ENCODE measurements at regions not wholly inside any gene's neighbourhood (a gene's known extent, or its start where the extent isn't known, plus 50 kb on each side); places are given as distances from the start of the nearest gene placed in this dataset.

DNA sequence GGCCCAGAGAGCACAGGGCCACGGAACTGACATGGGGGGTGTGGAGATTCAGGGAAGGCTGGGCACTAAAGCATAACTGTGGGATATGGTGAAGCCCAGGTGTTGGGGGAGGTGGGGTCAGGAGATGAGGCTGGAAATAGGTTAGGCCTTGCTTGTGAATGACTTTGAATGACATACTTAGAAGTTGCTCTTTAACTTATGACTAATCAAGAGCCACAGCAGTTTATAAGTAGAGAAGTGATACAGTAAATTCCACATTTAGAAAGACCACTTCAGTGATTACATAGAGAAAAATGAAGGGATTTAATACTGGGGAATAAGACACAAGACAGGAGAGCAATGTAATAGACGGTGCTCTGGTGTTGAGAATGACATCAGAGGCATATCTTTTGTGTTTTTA is 120.8 kb upstream of the SEC61G start:
- no peaks in the 10 kb centered on the region for H3K36me3 ChIP-seq
- no peak overlapping the region for H3K27ac ChIP-seq
- H3K27me3 ChIP-seq = no peaks in the 10 kb centered on the region
- H3K4me1 ChIP-seq (ENCODE audit: insufficient read depth) = peaks cover 1% of the 10 kb centered on the region
- no peak overlapping the region for H3K4me3 ChIP-seq
- 87 to 97% (median 93%) methylated on average over 2 of the region's 2 CpGs for WGBS, 3 donors
- TF ChIP-seq EP300 (IDR thresholded peaks at IDR 0.05) = no peak
- TF ChIP-seq POLR2A (IDR thresholded peaks at IDR 0.05) = no peak
- TF ChIP-seq, protein P1, sequence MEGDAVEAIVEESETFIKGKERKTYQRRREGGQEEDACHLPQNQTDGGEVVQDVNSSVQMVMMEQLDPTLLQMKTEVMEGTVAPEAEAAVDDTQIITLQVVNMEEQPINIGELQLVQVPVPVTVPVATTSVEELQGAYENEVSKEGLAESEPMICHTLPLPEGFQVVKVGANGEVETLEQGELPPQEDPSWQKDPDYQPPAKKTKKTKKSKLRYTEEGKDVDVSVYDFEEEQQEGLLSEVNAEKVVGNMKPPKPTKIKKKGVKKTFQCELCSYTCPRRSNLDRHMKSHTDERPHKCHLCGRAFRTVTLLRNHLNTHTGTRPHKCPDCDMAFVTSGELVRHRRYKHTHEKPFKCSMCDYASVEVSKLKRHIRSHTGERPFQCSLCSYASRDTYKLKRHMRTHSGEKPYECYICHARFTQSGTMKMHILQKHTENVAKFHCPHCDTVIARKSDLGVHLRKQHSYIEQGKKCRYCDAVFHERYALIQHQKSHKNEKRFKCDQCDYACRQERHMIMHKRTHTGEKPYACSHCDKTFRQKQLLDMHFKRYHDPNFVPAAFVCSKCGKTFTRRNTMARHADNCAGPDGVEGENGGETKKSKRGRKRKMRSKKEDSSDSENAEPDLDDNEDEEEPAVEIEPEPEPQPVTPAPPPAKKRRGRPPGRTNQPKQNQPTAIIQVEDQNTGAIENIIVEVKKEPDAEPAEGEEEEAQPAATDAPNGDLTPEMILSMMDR (IDR thresholded peaks at IDR 0.05) = no peak
- intact Hi-C loops (cut with DNase I) = no loop called here
- no peaks in the 10 kb centered on the region for H3K9me3 ChIP-seq
- DNase-seq = no peak

DNA sequence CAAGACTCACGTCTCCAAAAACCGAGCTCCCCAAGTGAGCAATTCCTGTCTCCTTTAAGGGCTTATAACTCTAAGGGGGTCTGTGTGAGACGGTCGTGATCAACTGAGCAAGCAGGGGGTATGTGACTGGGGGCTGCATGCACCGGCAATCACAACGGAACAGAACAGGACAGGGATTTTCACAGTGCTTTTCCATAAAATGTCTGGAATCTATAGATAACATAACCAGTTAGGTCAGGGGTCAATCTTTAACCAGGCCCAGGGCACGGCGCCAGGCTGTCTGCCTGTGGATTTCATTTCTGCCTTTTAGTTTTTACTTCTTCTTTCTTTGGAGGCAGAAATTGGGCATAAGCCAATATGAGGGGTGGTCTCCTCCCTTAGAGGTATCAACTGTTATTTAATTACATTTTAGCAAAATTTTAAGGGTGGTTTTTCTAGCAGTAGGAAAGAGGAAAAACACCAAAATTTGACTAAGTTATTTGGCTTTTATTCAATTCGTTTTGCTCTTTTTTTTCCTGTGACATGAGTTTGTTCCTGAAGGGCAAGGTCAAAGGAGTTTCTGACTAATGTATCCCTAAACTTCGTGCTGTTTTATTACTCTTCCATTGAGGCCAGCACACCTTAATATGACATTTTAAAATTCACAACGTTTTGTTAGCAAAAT is 121.4 kb upstream of the SEC61G start:
- 70 to 75% (median 72%) methylated on average over 11 of the region's 11 CpGs for WGBS, 3 donors
- Histone ChIP-seq H3K36me3 (no peaks in the 10 kb centered on the region), H3K27ac (no peak overlapping the region), H3K9me3 (no peaks in the 10 kb centered on the region), H3K4me3 (no peak overlapping the region), H3K4me1 (ENCODE audit: insufficient read depth) (peaks cover 1% of the 10 kb centered on the region), H3K27me3 (no peaks in the 10 kb centered on the region)
- intact Hi-C loops (cut with DNase I) = no loop called here
- TF ChIP-seq POLR2A (IDR thresholded peaks at IDR 0.05) (no peak), EP300 (IDR thresholded peaks at IDR 0.05) (no peak)
- TF ChIP-seq, protein P1 (IDR thresholded peaks at IDR 0.05) = no peak
- no peak for DNase-seq

DNA sequence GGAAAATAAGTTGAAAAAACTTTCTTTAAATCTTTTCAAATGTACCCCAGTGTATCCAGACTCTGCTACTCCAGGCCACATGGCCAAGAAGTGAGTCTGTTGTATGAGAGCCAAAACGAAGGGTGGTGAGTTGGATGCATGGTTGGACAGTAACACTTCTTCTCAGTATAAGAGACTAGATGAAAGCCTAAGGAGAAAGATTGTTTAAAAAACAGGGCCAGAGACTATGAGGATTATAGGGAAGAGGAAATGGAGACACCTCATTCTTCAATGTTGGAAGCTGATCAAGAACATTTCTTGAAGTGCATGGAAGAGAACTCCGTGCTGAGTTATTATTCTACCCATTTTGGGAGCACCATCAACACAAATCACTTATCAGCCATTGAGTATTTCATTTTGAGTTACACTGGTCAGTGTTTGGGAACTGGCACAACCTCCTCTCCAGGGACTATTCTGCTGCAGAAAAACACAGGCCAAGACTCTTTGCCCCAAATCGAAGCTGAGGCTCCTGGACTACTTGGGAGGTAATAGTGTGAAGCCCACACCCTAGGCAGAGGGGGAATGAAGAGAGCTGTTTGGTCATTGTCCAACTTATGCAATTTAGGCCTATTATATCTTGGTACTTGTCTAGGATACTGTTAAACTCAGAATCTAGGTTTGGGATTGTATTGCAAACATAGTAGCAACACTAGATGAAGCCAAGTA is 123.0 kb upstream of the SEC61G start:
- Histone ChIP-seq H3K27me3 (no peaks in the 10 kb centered on the region), H3K4me3 (no peak overlapping the region), H3K4me1 (ENCODE audit: insufficient read depth) (peaks cover 1% of the 10 kb centered on the region), H3K27ac (no peak overlapping the region), H3K36me3 (no peaks in the 10 kb centered on the region), H3K9me3 (no peaks in the 10 kb centered on the region)
- no peak for TF ChIP-seq EP300 (IDR thresholded peaks at IDR 0.05)
- TF ChIP-seq POLR2A (IDR thresholded peaks at IDR 0.05) = no peak
- TF ChIP-seq, protein P1 (IDR thresholded peaks at IDR 0.05) = no peak
- 71 to 84% (median 79%) methylated on average over 3 of the region's 3 CpGs for WGBS, 3 donors
- no peak for DNase-seq
- intact Hi-C loops (cut with DNase I) = no loop called here

DNA sequence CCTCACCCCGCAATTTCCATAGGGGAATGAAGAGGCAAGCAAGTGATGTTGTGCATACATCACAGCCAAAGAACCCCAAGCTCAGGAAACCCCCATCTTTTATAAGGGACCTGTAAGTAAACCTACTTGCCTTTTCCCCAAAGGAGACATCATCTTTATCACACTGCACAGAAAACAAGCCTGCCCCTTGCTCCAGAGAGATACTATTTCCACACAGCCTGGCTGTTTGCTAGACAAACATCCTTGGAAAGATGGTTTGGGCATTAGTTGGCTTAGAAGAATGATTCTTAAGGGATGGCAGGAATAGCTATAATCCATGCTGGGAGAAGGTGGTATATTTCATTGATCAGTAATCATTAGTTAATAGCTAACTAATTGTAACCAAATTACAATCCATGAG is 123.7 kb upstream of the SEC61G start:
- Histone ChIP-seq H3K36me3 (no peaks in the 10 kb centered on the region), H3K4me3 (no peak overlapping the region), H3K27me3 (no peaks in the 10 kb centered on the region), H3K9me3 (no peaks in the 10 kb centered on the region), H3K27ac (no peak overlapping the region), H3K4me1 (ENCODE audit: insufficient read depth) (peaks cover 1% of the 10 kb centered on the region)
- no peak for DNase-seq
- TF ChIP-seq POLR2A (IDR thresholded peaks at IDR 0.05) (no peak), EP300 (IDR thresholded peaks at IDR 0.05) (no peak)
- TF ChIP-seq, protein P1 (IDR thresholded peaks at IDR 0.05) = no peak
- intact Hi-C loops (cut with DNase I) = no loop called here
- WGBS, 3 donors = 91 to 97% (median 96%) methylated on average over 1 of the region's 1 CpG
